ENCODE measurements at regions not wholly inside any gene's neighbourhood (a gene's known extent, or its start where the extent isn't known, plus 50 kb on each side); places are given as distances from the start of the nearest gene placed in this dataset.

DNA sequence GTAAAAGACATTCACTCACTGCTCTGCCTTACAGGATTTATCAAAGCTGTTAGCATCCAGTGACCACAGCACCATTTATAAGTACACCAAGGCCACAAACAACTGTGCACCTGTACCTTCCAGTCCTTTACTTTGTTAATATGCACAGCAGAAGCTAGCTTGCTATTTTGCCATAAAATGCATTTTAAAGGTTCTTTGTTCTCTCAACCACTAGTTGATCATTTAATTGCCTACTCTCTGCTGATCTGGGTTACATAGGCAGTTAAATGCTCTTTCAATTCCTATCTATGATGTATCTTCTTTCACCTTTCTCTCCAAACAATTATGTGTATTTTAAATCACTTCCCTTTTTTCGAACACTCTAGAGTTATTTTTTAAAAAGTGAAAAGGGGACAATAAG, 126.4 kb downstream of the SIPA1L2 start:
- TF ChIP-seq CTCF (IDR thresholded peaks at IDR 0.05) (no peak), POLR2A (IDR thresholded peaks at IDR 0.05) (no peak)
